Coronary artery (tissue), 2 donors: ENCODE measurements at regions not wholly inside any gene's neighbourhood (a gene's known extent, or its start where the extent isn't known, plus 50 kb on each side); places are given as distances from the start of the nearest gene placed in this dataset.

Experiments used
- DNase-seq: peaks from one replicate; pipeline ENCODE4 v3.0.0-alpha.2; 2017; ENCODE audit warnings: low spot score
- H3K27ac ChIP-seq, 2 donors: fragments of 200-600 bp; sonication (generic); one replicate each; pipeline ENCODE4 v1.5.1; 2016 to 2019
- H3K4me3 ChIP-seq: fragments of 200-600 bp; sonication (generic); 2 replicates; pipeline ENCODE4 v1.5.1; 2016; ENCODE audit warnings: mild to moderate bottlenecking, moderate library complexity
- TF ChIP-seq, protein P1 (sequence below): fragments of 200-600 bp; sonication (generic); IDR thresholded peaks from one replicate; pipeline ENCODE4 v1.5.1; 2019; ENCODE audit warnings: antibody characterized with exemption

- TF ChIP-seq, protein P1, sequence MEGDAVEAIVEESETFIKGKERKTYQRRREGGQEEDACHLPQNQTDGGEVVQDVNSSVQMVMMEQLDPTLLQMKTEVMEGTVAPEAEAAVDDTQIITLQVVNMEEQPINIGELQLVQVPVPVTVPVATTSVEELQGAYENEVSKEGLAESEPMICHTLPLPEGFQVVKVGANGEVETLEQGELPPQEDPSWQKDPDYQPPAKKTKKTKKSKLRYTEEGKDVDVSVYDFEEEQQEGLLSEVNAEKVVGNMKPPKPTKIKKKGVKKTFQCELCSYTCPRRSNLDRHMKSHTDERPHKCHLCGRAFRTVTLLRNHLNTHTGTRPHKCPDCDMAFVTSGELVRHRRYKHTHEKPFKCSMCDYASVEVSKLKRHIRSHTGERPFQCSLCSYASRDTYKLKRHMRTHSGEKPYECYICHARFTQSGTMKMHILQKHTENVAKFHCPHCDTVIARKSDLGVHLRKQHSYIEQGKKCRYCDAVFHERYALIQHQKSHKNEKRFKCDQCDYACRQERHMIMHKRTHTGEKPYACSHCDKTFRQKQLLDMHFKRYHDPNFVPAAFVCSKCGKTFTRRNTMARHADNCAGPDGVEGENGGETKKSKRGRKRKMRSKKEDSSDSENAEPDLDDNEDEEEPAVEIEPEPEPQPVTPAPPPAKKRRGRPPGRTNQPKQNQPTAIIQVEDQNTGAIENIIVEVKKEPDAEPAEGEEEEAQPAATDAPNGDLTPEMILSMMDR = no peak
- DNase-seq = no peak
- Histone ChIP-seq H3K4me3 (no peak overlapping the region), H3K27ac (no peak overlapping the region)
Measured at GRCh38 chr4:187613089-187613839, 382.3 kb upstream of the ZFP42 start.

GRCh38 chr4:187615972-187616371, 379.6 kb upstream of the ZFP42 start:
- Histone ChIP-seq H3K27ac (no peak overlapping the region), H3K4me3 (no peak overlapping the region)
- TF ChIP-seq, protein P1 = no peak
- DNase-seq = no peak

GRCh38 chr4:187617113-187617512, 378.5 kb upstream of the ZFP42 start:
- DNase-seq = no peak
- TF ChIP-seq, protein P1 = no peak
- Histone ChIP-seq H3K4me3 (no peak overlapping the region), H3K27ac (no peak overlapping the region)

GRCh38 chr4:187618701-187619281, 376.8 kb upstream of the ZFP42 start:
- TF ChIP-seq, protein P1 = no peak
- Histone ChIP-seq H3K4me3 (no peak overlapping the region), H3K27ac (no peak overlapping the region)
- DNase-seq = no peak

- TF ChIP-seq, protein P1 = no peak
- Histone ChIP-seq H3K4me3 (no peak overlapping the region), H3K27ac (no peak overlapping the region)
- no peak for DNase-seq
Measured at GRCh38 chr4:187619319-187619718, 376.3 kb upstream of the ZFP42 start.

GRCh38 chr4:187632260-187632995, 363.1 kb upstream of the ZFP42 start:
- Histone ChIP-seq H3K4me3 (no peak overlapping the region), H3K27ac (no peak overlapping the region)
- TF ChIP-seq, protein P1 = no peak
- DNase-seq = no peak
